LoVo (cell line): ENCODE measurements at regions not wholly inside any gene's neighbourhood (a gene's known extent, or its start where the extent isn't known, plus 50 kb on each side); places are given as distances from the start of the nearest gene placed in this dataset.
"Not testable (repeated sequence)": the region's sequence is repeated elsewhere in the genome, so short reads cannot be mapped to it uniquely, and the experiment has no call there.

Experiments used
- DNase-seq: peaks from one replicate; pipeline ENCODE4 v3.0.0-alpha.2; 2016; ENCODE audit warnings: low spot score

- no peak for DNase-seq
Measured at GRCh38 chr6:86609549-86610388, 327.6 kb upstream of the HTR1E start.

GRCh38 chr6:86603364-86603763 is 334.0 kb upstream of the HTR1E start:
- not testable (repeated sequence) for DNase-seq

- not testable (repeated sequence) for DNase-seq
Measured at GRCh38 chr6:86602093-86602492, 335.2 kb upstream of the HTR1E start.

- DNase-seq: not testable (repeated sequence)
Measured at GRCh38 chr6:86598969-86599368, 338.4 kb upstream of the HTR1E start.

DNA sequence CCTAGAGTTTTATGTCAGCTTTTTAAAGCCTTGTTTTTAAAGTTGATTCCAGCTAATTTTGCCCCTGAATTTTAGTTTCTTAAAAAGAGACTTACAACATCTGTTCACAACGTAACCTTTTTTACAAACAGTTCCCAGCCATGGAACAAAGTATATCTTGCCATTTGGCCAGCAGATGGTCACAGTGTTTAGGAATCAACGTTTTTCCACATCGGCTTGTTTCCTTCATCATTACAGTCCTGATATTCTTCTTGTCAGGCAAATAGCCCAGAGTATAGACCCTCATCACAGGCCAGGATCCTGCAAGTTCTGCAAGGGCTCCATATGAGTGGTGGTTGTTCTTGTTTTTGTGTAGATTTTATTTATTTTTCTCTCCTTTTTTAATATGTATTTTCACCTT is 341.7 kb upstream of the HTR1E start:
- DNase-seq: no peak

GRCh38 chr6:86586195-86586594 is 351.1 kb upstream of the HTR1E start:
- DNase-seq: no peak

- no peak for DNase-seq
Measured at GRCh38 chr6:86581833-86582232, 355.5 kb upstream of the HTR1E start.

GRCh38 chr6:86563197-86563596 is 374.1 kb upstream of the HTR1E start:
- DNase-seq: no peak

DNA sequence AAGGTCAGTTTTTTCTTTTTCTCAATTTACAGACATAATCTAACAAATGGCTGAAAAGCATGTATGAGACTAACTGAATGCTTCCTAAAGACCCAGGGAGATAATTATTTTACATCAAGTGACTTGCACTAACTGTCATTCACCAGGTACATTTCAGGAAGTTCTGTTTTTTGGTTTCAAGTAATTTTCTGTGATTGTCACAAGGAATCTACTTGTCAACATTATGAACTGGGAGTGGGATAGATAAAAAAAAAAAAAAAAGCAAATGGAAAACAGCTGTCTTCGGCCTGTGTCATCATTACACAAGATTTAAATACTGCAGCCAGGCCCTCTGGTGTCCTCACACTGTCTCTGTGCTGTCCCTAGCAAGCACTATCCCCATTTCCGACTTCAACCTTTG is 379.0 kb upstream of the HTR1E start:
- no peak for DNase-seq

DNA sequence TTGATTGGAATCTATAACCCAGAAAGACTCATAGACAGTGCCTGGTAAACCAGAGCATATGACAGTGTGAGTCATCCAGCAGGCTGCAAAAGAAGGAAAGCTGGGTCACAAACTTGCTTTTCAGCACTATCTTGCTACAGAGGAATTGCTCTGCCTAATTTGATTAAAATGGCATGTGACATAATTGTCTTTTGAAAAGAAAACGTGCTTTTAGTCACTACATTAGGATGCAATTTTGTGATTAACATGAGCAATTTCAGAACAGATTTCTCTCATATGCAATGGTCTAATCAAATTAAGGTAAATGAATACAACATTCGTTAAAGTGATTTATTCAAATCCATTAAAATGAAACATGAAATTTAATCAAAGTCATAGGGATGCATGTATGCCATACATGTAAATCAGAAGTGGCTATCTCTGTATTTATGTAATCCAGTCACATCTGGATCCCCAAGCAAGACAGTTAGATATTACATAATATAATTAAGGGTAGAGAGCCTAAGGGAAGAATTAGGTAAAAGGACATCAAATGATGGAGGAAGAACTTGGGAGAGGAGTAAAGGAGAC is 400.0 kb upstream of the HTR1E start:
- DNase-seq: no peak

- no peak for DNase-seq
Measured at GRCh38 chr6:86536121-86536520, 401.2 kb upstream of the HTR1E start.

DNA sequence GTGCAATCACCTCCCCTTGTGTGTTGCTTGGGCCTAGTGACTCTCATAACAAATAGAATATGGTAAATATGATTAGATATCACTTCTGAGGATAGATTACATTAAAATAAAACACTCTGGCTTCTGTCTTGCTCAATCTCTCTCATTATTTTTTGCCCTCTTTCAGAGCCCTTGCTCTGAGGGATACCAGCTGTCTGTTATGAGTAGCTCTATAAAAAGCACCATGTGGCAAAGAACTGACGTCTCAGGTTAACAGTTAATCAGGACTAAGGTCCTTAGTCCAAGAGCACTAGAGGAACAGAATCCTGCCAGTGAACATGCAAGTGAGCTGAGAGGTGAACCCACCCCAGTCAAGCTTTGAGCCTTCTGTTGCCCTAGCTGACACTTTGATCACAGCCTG is 402.2 kb upstream of the HTR1E start:
- DNase-seq: no peak

DNA sequence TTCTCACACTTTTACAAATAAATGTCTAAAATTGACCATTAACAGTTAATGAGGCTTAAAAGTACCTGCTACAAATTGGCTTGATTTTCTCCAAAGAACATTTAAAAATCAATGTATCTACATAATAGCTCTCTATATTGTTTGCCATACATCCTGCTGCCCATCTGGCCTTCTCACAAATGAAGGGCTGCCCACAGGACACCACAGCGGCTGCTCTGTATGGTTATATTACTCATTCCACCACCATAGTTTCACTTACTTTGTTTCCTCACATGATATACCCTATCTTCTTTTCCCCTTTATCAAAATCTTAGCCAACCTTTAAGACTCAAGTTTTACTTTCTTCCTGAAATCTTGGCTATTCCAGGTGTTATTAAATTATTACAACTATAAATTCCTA is 407.7 kb upstream of the HTR1E start:
- DNase-seq: no peak

DNA sequence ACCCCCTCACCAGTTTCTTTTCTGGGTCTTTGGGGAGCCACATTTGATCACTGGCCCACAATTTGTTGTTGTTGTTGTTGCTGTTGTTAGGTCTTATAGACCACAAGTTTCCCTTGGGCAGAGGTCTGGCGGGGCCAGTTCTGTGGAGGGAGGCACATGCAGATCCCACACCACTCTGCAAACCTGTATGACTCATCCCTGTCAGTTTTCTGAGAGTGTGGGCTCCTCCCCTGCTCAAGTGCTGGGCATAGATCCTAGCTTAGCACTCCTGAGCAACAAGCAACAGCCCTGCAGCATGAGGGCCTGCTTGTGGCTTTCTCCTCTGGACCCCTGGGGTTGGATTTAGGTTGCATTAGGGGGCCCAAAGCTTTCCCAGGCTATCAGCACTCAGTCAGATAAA is 411.1 kb upstream of the HTR1E start:
- DNase-seq: no peak

- no peak for DNase-seq
Measured at GRCh38 chr6:86516087-86516486, 421.2 kb upstream of the HTR1E start.

DNA sequence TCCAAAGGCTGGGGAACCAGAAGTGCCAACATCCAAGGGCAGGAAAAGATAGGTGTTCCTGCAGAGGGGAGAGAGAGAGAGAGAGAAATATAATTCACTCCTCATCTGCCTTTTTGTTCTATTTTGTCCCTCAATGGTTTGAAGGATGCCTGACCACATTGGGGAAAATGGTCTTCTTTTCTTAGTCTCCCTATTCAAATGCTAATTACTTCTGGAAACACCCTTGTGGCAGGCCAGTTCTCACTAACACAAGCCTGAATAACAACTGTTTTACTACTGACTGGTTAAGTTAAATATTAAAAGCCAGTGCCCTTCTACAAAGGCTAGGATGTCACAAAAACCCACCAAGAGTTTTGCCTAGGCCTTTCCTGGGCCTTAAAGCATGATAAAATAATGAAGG is 425.4 kb upstream of the HTR1E start:
- no peak for DNase-seq

DNA sequence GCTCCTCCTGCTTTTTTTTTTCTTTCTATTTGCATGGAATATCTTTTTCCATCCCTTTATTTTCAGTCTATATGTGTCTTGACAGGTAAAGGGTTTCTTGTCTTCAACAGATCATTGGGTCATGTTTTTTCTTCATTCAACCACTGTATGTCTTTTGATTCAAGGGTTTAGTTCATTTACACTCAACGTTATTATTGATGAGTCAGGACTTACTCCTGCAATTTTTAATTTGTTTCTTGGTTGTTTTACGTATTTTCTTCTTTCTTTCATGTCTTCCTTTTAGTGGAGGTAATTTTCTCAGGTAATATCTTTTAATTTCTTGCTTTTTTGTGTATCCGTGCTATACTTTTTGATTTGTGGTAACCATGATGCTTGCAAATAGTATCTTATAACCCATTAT is 429.1 kb upstream of the HTR1E start:
- DNase-seq: no peak

DNA sequence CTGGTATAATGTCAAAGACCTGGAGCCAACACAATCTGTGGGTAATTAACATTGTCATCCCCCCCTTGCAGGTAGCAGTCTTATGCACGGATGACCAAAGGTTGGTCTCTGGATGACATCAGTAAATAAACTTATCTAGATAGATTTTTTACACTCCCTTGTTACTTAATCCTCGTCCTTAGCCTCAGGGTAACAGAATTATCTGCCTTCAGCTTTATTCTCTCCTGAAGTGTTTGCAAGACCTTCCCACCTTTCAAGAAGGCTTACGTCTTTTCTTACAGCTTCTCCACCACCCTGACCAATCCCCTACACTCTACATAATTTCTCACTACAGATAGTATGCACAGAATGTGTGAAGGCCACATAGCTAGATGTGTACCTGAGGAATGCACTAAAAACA is 434.8 kb upstream of the HTR1E start:
- DNase-seq: no peak

GRCh38 chr6:86500035-86500434 is 437.3 kb upstream of the HTR1E start:
- no peak for DNase-seq

- DNase-seq: not testable (repeated sequence)
Measured at GRCh38 chr6:86489042-86489441, 448.3 kb upstream of the HTR1E start.

DNA sequence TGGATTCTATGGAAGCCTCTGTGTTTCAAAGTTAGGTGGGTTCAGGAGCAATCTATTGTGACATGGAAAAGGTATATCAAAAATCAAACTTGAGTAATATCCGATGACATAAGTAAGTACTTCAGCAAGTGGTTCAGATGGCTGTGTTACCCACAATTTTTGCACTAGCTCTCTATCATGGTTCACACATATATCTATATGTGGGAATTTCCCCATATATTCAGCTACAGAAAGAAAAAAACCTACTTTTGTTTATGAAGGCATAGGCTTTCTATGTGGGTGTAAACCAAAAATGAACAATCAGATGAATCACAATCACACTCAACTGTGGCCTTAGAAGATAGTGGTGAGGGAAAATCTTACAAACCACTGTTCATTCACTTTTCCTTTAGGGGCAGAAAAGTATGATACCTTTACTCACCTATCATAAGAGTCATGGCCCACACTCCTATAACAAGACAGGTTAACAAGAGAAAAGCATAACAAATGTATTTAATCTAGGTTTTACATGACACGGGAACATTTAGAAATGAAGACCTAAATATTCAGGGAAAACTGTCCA is 449.6 kb upstream of the HTR1E start:
- DNase-seq: no peak

DNA sequence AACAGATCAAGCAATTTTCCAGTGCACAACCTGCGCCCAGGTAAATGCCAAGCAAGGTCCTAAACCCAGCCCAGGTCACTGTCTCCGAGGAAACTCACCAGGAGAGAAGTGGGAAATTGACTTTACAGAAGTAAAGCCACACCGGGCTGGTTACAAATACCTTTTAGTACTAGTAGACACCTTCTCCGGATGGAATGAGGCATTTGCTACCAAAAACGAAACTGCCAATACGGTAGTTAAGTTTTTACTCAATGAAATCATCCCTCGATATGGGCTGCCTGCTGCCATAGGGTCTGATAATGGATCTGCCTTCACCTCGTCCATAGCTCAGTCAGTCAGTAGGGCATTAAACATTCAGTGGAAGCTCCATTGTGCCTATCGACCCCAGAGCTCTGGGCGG is 459.0 kb upstream of the HTR1E start:
- DNase-seq: not testable (repeated sequence)

DNA sequence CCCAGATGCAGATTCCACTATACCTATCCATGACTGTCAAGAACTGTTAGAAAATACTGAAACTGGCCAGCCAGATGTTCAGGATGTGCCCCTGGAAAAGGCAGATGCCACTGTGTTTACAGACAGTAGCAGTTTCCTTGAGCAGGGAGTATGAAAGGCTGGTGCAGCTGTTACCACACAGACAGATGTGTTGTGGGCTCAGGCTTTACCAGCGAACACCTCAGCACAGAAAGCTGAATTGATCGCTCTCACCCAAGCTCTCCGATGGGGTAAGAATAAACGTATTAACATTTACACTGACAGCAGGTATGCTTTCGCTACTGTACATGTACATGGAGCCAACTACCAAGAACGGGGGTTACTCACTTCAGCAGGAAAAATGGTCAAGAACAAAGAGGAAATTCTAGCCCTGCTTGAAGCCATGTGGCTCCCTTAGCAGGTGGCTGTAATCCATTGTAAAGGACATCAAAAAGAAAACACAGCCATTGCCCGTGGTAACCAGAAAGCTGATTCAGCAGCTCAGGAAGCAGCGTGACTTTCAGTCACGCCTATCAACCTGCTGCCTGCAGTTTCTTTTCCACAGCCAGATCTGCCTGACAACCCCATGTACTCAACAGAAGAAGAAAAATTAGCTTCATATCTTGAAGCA is 459.7 kb upstream of the HTR1E start:
- DNase-seq: no peak
